Ishikawa (cell line): ENCODE measurements at regions not wholly inside any gene's neighbourhood (a gene's known extent, or its start where the extent isn't known, plus 50 kb on each side); places are given as distances from the start of the nearest gene placed in this dataset.

Experiments
- CEBPB ChIP-seq: IDR thresholded peaks from 2 replicates; pipeline ENCODE4 v1.6.1; 2012
- CREB1 ChIP-seq: IDR thresholded peaks from 2 replicates; pipeline ENCODE4 v1.6.1; 2012; ENCODE audit warnings: low read depth
- EGR1 ChIP-seq: IDR thresholded peaks from 2 replicates; pipeline ENCODE4 v1.6.1; 2012
- EP300 ChIP-seq: IDR thresholded peaks from 2 replicates; pipeline ENCODE4 v1.6.1; 2012; ENCODE audit warnings: borderline replicate concordance
- FOXM1 ChIP-seq: IDR thresholded peaks from 2 replicates; pipeline ENCODE4 v1.6.1; 2012; ENCODE audit warnings: low read depth, borderline replicate concordance
- NFIC ChIP-seq: IDR thresholded peaks from 2 replicates; pipeline ENCODE4 v1.6.1; 2012
- RAD21 ChIP-seq: IDR thresholded peaks from 2 replicates; pipeline ENCODE4 v1.6.1; 2012; ENCODE audit warnings: low read depth
- TAF1 ChIP-seq: IDR thresholded peaks from 2 replicates; pipeline ENCODE4 v1.6.1; 2012; ENCODE audit warnings: low read depth, mild to moderate bottlenecking
- TCF12 ChIP-seq: IDR thresholded peaks from 2 replicates; pipeline ENCODE4 v1.6.1; 2012; ENCODE audit warnings: low read depth
- TEAD4 ChIP-seq: IDR thresholded peaks from 2 replicates; pipeline ENCODE4 v1.6.1; 2012
- YY1 ChIP-seq: IDR thresholded peaks from 2 replicates; pipeline ENCODE4 v1.6.1; 2012; ENCODE audit warnings: low read depth
- ZBTB7A ChIP-seq: IDR thresholded peaks from 2 replicates; pipeline ENCODE4 v1.6.1; 2012; ENCODE audit warnings: low read depth
- TF ChIP-seq, protein P1 (sequence below): IDR thresholded peaks from 2 replicates; pipeline ENCODE4 v1.6.1; 2012; ENCODE audit warnings: low read depth, mild to moderate bottlenecking
- TF ChIP-seq, protein P2 (sequence below): IDR thresholded peaks from 2 replicates; pipeline ENCODE4 v1.6.1; 2012
- TF ChIP-seq, protein P3 (sequence below): IDR thresholded peaks from 2 replicates; pipeline ENCODE4 v1.6.1; 2012

DNA sequence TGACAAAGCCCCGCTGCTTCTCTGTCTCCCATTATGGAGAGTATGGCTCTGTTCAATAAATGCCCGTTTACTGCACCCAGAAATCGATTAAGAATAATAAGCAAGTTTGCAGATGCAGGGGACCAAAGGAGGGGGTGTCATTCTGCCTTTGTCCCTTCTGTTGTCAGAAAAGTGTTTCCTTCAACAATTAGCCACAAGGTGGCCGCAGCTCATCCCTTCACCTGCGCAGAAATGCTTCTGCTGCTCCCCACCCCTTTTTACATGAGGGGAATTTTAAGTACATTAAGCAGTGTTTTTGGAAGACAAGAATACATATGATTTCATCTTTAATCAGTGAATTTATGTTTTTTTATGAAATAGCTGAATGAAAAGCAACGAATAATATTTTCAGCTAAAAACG lies 175.6 kb upstream of the ARX start:
- TF ChIP-seq ZBTB7A, result no peak
- TF ChIP-seq, protein P1, sequence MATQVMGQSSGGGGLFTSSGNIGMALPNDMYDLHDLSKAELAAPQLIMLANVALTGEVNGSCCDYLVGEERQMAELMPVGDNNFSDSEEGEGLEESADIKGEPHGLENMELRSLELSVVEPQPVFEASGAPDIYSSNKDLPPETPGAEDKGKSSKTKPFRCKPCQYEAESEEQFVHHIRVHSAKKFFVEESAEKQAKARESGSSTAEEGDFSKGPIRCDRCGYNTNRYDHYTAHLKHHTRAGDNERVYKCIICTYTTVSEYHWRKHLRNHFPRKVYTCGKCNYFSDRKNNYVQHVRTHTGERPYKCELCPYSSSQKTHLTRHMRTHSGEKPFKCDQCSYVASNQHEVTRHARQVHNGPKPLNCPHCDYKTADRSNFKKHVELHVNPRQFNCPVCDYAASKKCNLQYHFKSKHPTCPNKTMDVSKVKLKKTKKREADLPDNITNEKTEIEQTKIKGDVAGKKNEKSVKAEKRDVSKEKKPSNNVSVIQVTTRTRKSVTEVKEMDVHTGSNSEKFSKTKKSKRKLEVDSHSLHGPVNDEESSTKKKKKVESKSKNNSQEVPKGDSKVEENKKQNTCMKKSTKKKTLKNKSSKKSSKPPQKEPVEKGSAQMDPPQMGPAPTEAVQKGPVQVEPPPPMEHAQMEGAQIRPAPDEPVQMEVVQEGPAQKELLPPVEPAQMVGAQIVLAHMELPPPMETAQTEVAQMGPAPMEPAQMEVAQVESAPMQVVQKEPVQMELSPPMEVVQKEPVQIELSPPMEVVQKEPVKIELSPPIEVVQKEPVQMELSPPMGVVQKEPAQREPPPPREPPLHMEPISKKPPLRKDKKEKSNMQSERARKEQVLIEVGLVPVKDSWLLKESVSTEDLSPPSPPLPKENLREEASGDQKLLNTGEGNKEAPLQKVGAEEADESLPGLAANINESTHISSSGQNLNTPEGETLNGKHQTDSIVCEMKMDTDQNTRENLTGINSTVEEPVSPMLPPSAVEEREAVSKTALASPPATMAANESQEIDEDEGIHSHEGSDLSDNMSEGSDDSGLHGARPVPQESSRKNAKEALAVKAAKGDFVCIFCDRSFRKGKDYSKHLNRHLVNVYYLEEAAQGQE, result no peak
- no peak for TF ChIP-seq EP300
- TF ChIP-seq, protein P2, sequence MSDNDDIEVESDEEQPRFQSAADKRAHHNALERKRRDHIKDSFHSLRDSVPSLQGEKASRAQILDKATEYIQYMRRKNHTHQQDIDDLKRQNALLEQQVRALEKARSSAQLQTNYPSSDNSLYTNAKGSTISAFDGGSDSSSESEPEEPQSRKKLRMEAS, result no peak
- TF ChIP-seq YY1, result no peak
- no peak for TF ChIP-seq TCF12
- no peak for TF ChIP-seq CREB1
- TF ChIP-seq FOXM1, result no peak

DNA sequence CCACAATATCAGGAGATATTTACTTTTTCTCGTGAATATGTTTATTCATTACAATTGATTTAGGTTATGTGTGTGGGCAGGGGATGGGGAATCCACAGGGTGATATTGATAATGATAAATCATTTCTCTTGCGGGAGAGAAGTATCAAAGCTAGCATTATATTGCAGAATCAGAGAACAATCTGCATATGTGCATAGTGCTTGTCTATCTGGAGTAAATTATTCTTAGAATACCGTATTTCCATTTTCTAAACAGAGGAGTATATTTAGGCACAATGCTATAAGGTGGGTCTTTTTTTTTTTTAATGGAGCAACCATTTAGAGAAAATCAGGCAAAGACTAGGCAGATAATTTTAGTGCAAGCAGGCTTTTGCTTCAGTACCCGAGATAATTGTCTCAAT lies 166.0 kb upstream of the ARX start:
- TF ChIP-seq TAF1 (no peak), YY1 (no peak), CREB1 (no peak), ZBTB7A (no peak), RAD21 (no peak), NFIC (no peak)
- TF ChIP-seq, protein P1, result no peak
- TF ChIP-seq, protein P3, sequence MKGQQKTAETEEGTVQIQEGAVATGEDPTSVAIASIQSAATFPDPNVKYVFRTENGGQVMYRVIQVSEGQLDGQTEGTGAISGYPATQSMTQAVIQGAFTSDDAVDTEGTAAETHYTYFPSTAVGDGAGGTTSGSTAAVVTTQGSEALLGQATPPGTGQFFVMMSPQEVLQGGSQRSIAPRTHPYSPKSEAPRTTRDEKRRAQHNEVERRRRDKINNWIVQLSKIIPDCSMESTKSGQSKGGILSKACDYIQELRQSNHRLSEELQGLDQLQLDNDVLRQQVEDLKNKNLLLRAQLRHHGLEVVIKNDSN, result no peak
- TF ChIP-seq, protein P2, result no peak

DNA sequence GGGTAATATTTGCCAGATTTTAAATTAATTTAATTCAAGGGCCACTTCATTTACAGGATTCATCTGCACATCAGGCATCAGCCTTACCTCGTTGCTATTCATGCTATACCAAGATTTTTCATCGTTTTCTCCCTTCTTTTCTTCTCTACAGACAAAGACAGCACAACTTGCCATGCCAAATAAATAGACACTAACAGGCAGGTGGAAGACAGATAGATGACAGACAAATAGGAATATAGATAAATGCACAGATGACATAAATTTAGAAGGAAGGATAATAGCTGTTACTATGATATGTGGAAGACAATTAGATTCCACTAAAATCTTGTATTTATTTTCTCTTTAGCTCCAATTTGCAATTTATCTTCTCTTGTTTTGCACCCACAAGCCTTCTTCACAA lies 164.5 kb upstream of the ARX start:
- TF ChIP-seq NFIC (no peak), EGR1 (no peak)
- TF ChIP-seq, protein P3, result no peak

DNA sequence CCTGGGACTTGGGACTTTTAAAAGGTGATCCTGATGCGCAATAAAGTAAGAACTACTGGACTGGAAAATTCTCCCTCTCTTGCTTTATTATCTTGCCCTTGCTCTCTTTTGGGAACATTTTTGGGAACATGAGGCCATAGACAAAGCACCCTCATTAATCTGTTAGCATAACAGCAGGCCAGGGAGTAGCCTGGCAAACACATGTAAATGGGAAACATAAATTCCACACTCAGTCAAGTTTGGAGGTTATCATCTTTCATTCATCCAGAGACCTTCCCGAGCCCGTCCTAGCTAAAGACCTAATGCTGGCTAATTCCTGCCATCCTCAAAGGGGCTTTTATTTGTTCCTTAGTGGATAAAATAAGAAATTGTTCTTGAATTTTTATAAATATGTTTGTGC lies 162.8 kb upstream of the ARX start:
- TF ChIP-seq NFIC, result no peak
- TF ChIP-seq EP300, result no peak
- no peak for TF ChIP-seq ZBTB7A
- no peak for TF ChIP-seq FOXM1
- TF ChIP-seq, protein P1, result no peak
- TF ChIP-seq TEAD4, result no peak
- TF ChIP-seq CEBPB, result no peak
- TF ChIP-seq YY1, result no peak
- TF ChIP-seq EGR1, result no peak
- TF ChIP-seq TAF1, result no peak
- TF ChIP-seq, protein P2, result no peak
- TF ChIP-seq TCF12, result no peak
- TF ChIP-seq, protein P3, result no peak
- no peak for TF ChIP-seq RAD21
- TF ChIP-seq CREB1, result no peak

DNA sequence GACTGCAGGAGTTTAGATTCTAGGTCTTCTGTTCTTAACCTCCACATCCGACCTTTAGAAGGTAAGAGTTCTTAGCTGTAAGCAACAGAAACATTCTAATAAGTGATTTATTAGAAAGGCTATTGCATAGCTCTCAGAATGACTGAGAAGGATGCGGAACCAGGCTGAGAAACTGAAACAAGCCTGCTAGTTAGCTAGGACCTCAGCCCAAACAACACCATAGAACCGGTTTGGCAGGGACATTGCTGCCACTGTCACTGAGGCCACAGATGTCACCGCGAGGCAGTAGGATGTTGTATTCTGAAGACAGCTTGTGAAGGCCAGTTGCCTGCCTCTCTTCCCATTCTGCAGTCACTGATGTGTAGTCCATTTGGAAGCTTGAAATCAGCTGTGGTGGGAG lies 160.0 kb upstream of the ARX start:
- TF ChIP-seq, protein P3, result no peak
- TF ChIP-seq CEBPB (no peak), CREB1 (no peak), ZBTB7A (no peak), FOXM1 (no peak), TAF1 (no peak), TEAD4 (no peak), EP300 (no peak), NFIC (no peak), TCF12 (no peak)
- TF ChIP-seq, protein P1, result no peak
